HCT116 (cell line): ENCODE measurements at regions not wholly inside any gene's neighbourhood (a gene's known extent, or its start where the extent isn't known, plus 50 kb on each side); places are given as distances from the start of the nearest gene placed in this dataset.

Experiments
- ATAC-seq: fragments of 200-7000 bp; cut with Tn5 transposase; 2 replicates; pipeline ENCODE4 v1.9.1; 2020; ENCODE audit warnings: mild to moderate bottlenecking, moderate library complexity
- BruUV-seq: library from RNA; stranded (reverse); fragments of 400-500 nt; replicated peaks from 2 replicates; lab custom pipeline; 2021; lab: Mats Ljungman, UMichigan
- CTCF ChIA-PET: fragments of 300-600 bp; sonication (Branson Sonifier 250); formaldehyde crosslinking; loops from one replicate; lab custom pipeline; 2021; ENCODE audit warnings: antibody characterized with exemption; lab: Charles Lee
- POLR2A ChIA-PET: fragments of 300-600, 350-600 bp; sonication (Branson Sonifier 250); formaldehyde crosslinking; loops from one replicate; lab custom pipeline; 2021; ENCODE audit warnings: antibody characterized with exemption; lab: Charles Lee
- RAD21 ChIA-PET, 2 experiments: fragments of 300-600 bp; sonication (Branson Sonifier 250); formaldehyde crosslinking; loops; one replicate each; lab custom pipeline; 2023; ENCODE audit warnings: low total read pairs in 2 of 2; ENCODE audit not compliant: uncharacterized antibody in 2 of 2, unreplicated experiment in 2 of 2, low non-redundant PET in 1 of 2; lab: Charles Lee
- DNase-seq: peaks from one replicate; pipeline ENCODE4 v3.0.0-alpha.2; 2010; ENCODE audit warnings: low read depth, low spot score
- H2AFZ ChIP-seq: fragments of 200-600 bp; shearing (Covaris generic), sonication (generic); 2 replicates; pipeline ENCODE4 v1.6.1; 2017; ENCODE audit warnings: low read depth, mixed run types, mixed read lengths, antibody characterized with exemption, low read length; ENCODE audit not compliant: poor library complexity, severe bottlenecking
- H3K27ac ChIP-seq: 2 replicates; pipeline ENCODE4 v1.5.1; 2012; ENCODE audit warnings: low read depth, low read length
- H3K27me3 ChIP-seq: fragments of 200-600 bp; sonication (generic); 2 replicates; pipeline ENCODE4 v1.6.1; 2016; ENCODE audit warnings: mixed run types, low read length, mixed read lengths; ENCODE audit not compliant: insufficient read depth
- H3K36me3 ChIP-seq, 2 experiments: fragments of 200-500 bp in 1 of 2; fragments of 200-600 bp in 1 of 2; sonication (Bioruptor generic) in 1 of 2; sonication (generic) in 1 of 2; 2 replicates each; pipeline versions ENCODE4 v1.5.1 to v1.6.1; 2014 to 2016; ENCODE audit warnings: low read length in 2 of 2, inconsistent platforms in 1 of 2, mixed read lengths in 1 of 2, mixed run types in 1 of 2; ENCODE audit not compliant: insufficient read depth in 2 of 2, control insufficient read depth in 1 of 2
- H3K4me1 ChIP-seq, 2 experiments: fragments of 200-600 bp in 1 of 2; sonication (generic) in 1 of 2; 2 replicates each; pipeline versions ENCODE4 v1.5.1 to v1.6.1; 2012 to 2017; ENCODE audit warnings: low read length in 2 of 2, inconsistent platforms in 1 of 2, mild to moderate bottlenecking in 1 of 2, mixed read lengths in 1 of 2, mixed run types in 1 of 2, moderate library complexity in 1 of 2; ENCODE audit not compliant: insufficient read depth in 2 of 2, control insufficient read depth in 1 of 2
- H3K4me2 ChIP-seq: fragments of 200-600 bp; sonication (generic); 2 replicates; pipeline ENCODE4 v1.6.1; 2017; ENCODE audit warnings: mixed run types, low read length, mixed read lengths
- H3K4me3 ChIP-seq, 2 experiments: fragments of 200-600 bp in 1 of 2; sonication (generic) in 1 of 2; replicated peaks in 1 of 2; 2 replicates each; pipeline ENCODE4 v1.5.1; 2011 to 2016; ENCODE audit warnings: low read length in 2 of 2, control low read depth in 1 of 2, low read depth in 1 of 2, mild to moderate bottlenecking in 1 of 2, mixed read lengths in 1 of 2, mixed run types in 1 of 2
- H3K79me2 ChIP-seq: fragments of 200-600 bp; sonication (generic); 2 replicates; pipeline ENCODE4 v1.6.1; 2017; ENCODE audit warnings: mild to moderate bottlenecking, mixed run types, low read length, moderate library complexity, mixed read lengths; ENCODE audit not compliant: insufficient read depth
- H3K9ac ChIP-seq: fragments of 200-600 bp; sonication (generic); 2 replicates; pipeline ENCODE4 v1.6.1; 2016; ENCODE audit warnings: low read length, mixed read lengths
- H3K9me2 ChIP-seq: fragments of 200-600 bp; sonication (generic), shearing (Covaris generic); 2 replicates; pipeline ENCODE4 v1.6.1; 2017; ENCODE audit warnings: mixed run types, mild to moderate bottlenecking, moderate library complexity; ENCODE audit not compliant: insufficient read depth
- H3K9me3 ChIP-seq, 2 experiments: fragments of 200-500 bp in 1 of 2; fragments of 200-600 bp in 1 of 2; sonication (Bioruptor generic) in 1 of 2; sonication (generic) in 1 of 2; 2 replicates each; pipeline ENCODE4 v1.6.1; 2014 to 2017; ENCODE audit warnings: low read length in 2 of 2, mixed read lengths in 2 of 2, inconsistent platforms in 1 of 2, low read depth in 1 of 2, mild to moderate bottlenecking in 1 of 2, mixed run types in 1 of 2, moderate library complexity in 1 of 2; ENCODE audit not compliant: control insufficient read depth in 1 of 2, insufficient read depth in 1 of 2
- H4K20me1 ChIP-seq: fragments of 200-600 bp; sonication (generic), shearing (Covaris generic); 2 replicates; pipeline ENCODE4 v1.6.1; 2017; ENCODE audit warnings: mixed run types, mild to moderate bottlenecking, moderate library complexity; ENCODE audit not compliant: insufficient read depth
- CBX3 ChIP-seq: IDR thresholded peaks from 2 replicates; pipeline ENCODE4 v1.6.1; 2012; ENCODE audit warnings: low read depth
- EGR1 ChIP-seq: IDR thresholded peaks from 2 replicates; pipeline ENCODE4 v1.6.1; 2012; ENCODE audit warnings: low read depth
- EZH2phosphoT487 ChIP-seq: fragments of 200-600 bp; IDR thresholded peaks from 2 replicates; pipeline ENCODE4 v1.6.1; 2018; ENCODE audit warnings: antibody characterized with exemption, borderline replicate concordance
- FOSL1 ChIP-seq: IDR thresholded peaks from 2 replicates; pipeline ENCODE4 v1.6.1; 2012; ENCODE audit warnings: low read depth
- JUND ChIP-seq: IDR thresholded peaks from 2 replicates; pipeline ENCODE4 v1.6.1; 2012
- SP1 ChIP-seq: IDR thresholded peaks from 2 replicates; pipeline ENCODE4 v1.6.1; 2012; ENCODE audit warnings: low read depth
- intact Hi-C: fragments of 100-400 bp; cut with micrococcal nuclease; formaldehyde crosslinking; loops from 2 replicates; pipeline ENCODE4 v1.10.0; 2022
- TF ChIP-seq, protein P1 (sequence below): IDR thresholded peaks from 2 replicates; pipeline ENCODE4 v1.6.1; 2012; ENCODE audit warnings: low read depth
- TF ChIP-seq, protein P2 (sequence below): IDR thresholded peaks from 2 replicates; pipeline ENCODE4 v1.6.1; 2012

DNA sequence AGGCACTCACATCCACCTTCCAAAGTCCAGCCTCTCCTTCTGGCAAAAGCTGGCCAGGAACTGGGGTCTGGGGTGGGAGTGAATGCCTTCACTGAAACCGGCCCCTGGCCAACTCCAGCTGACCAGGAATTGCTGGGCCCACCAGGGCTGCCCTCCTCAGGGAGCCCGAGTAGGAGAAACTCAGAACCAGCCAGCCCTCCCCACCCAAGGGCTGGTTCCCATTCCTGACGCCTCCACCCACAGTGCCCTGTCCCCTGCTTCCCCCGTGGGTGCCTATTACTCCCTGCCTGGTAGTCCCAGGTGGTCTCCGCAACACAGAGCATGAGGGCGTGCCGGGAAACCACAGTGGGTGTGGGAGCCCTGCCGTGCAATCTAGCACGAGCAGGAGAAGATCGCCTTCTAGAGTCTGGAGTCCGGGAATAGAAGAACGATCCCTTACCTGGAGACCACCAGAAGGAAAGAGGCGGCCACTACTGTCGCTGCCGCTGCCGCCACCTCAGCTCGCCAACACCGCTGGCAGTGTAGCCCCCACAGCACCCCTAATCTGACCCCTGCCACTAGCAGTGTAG lies 178.8 kb downstream of the POTEB3 start:
- H3K36me3 ChIP-seq = no peaks in the 10 kb centered on the region
- RAD21 ChIA-PET = no interaction called here
- no TSS peak for BruUV-seq
- H3K9me2 ChIP-seq = no peaks in the 10 kb centered on the region
- TF ChIP-seq, protein P1, sequence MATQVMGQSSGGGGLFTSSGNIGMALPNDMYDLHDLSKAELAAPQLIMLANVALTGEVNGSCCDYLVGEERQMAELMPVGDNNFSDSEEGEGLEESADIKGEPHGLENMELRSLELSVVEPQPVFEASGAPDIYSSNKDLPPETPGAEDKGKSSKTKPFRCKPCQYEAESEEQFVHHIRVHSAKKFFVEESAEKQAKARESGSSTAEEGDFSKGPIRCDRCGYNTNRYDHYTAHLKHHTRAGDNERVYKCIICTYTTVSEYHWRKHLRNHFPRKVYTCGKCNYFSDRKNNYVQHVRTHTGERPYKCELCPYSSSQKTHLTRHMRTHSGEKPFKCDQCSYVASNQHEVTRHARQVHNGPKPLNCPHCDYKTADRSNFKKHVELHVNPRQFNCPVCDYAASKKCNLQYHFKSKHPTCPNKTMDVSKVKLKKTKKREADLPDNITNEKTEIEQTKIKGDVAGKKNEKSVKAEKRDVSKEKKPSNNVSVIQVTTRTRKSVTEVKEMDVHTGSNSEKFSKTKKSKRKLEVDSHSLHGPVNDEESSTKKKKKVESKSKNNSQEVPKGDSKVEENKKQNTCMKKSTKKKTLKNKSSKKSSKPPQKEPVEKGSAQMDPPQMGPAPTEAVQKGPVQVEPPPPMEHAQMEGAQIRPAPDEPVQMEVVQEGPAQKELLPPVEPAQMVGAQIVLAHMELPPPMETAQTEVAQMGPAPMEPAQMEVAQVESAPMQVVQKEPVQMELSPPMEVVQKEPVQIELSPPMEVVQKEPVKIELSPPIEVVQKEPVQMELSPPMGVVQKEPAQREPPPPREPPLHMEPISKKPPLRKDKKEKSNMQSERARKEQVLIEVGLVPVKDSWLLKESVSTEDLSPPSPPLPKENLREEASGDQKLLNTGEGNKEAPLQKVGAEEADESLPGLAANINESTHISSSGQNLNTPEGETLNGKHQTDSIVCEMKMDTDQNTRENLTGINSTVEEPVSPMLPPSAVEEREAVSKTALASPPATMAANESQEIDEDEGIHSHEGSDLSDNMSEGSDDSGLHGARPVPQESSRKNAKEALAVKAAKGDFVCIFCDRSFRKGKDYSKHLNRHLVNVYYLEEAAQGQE = no peak
- TF ChIP-seq, protein P2, sequence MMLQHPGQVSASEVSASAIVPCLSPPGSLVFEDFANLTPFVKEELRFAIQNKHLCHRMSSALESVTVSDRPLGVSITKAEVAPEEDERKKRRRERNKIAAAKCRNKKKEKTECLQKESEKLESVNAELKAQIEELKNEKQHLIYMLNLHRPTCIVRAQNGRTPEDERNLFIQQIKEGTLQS = no peak
- TF ChIP-seq EZH2phosphoT487 (no peak), CBX3 (no peak), FOSL1 (no peak), SP1 (no peak), JUND (no peak), EGR1 (no peak)
- TF ChIP-seq, all 23 proteins: peak for 0
- POLR2A ChIA-PET = no interaction called here
- ATAC-seq = no peak
- no peak for DNase-seq
- H3K9ac ChIP-seq = no peak overlapping the region
- H3K27ac ChIP-seq = no peak overlapping the region
- no peak overlapping the region for H2AFZ ChIP-seq
- CTCF ChIA-PET = no interaction called here
- intact Hi-C loops = no loop called here
- peaks cover 8% of the 10 kb centered on the region; the same call in 1 of the 2 replicates for H3K27me3 ChIP-seq
- no peaks in the 10 kb centered on the region for H3K4me1 ChIP-seq
- H3K9me3 ChIP-seq = peaks cover 13 to 19% of the 10 kb centered on the region in 2 experiments; a peak in 3 of 4 replicates
- H3K79me2 ChIP-seq = no peaks in the 10 kb centered on the region
- H3K4me3 ChIP-seq = no peak overlapping the region
- no peak overlapping the region for H3K4me2 ChIP-seq
- H4K20me1 ChIP-seq = no peaks in the 10 kb centered on the region
